Neutrophil (primary cell): ENCODE measurements at regions not wholly inside any gene's neighbourhood (a gene's known extent, or its start where the extent isn't known, plus 50 kb on each side); places are given as distances from the start of the nearest gene placed in this dataset.

Source experiments
- H3K27ac ChIP-seq: fragments of 200-600 bp; sonication (generic); 2 replicates; pipeline ENCODE4 v1.5.1; 2016; ENCODE audit warnings: mild to moderate bottlenecking, moderate library complexity
- H3K27me3 ChIP-seq: fragments of 200-600 bp; sonication (generic); 2 replicates; pipeline ENCODE4 v1.6.0; 2016; ENCODE audit warnings: mild to moderate bottlenecking
- H3K36me3 ChIP-seq: fragments of 200-600 bp; sonication (generic); 2 replicates; pipeline ENCODE4 v1.5.1; 2017
- H3K4me1 ChIP-seq, 2 experiments: fragments of 200-600 bp in 1 of 2; sonication (generic) in 1 of 2; 1 replicate in 1 of 2; 2 replicates in 1 of 2; pipeline versions ENCODE4 v1.5.1 to v1.6.1; 2013 to 2016; ENCODE audit warnings: low read depth in 1 of 2, low read length in 1 of 2, mild to moderate bottlenecking in 1 of 2, moderate library complexity in 1 of 2; ENCODE audit not compliant: control insufficient read depth in 1 of 2, insufficient read depth in 1 of 2
- H3K4me3 ChIP-seq, 2 experiments: fragments of 200-600 bp in 1 of 2; sonication (generic) in 1 of 2; 1 replicate in 1 of 2; 2 replicates in 1 of 2; pipeline ENCODE4 v1.5.1; 2013 to 2016; ENCODE audit warnings: low read depth in 1 of 2, low read length in 1 of 2, mild to moderate bottlenecking in 1 of 2, moderate library complexity in 1 of 2
- H3K9me3 ChIP-seq: fragments of 200-600 bp; sonication (generic); 2 replicates; pipeline ENCODE4 v1.5.1; 2016
- CTCF ChIP-seq: fragments of 200-600 bp; sonication (generic); IDR thresholded peaks from 2 replicates; pipeline ENCODE4 v1.5.1; 2016; ENCODE audit warnings: antibody characterized with exemption

- Histone ChIP-seq H3K36me3 (no peaks in the 10 kb centered on the region), H3K9me3 (no peaks in the 10 kb centered on the region)
- TF ChIP-seq CTCF, result no peak
These were observed 336.2 kb downstream of the SETD4 start for GRCh38 chr21:35724156-35724555.

DNA sequence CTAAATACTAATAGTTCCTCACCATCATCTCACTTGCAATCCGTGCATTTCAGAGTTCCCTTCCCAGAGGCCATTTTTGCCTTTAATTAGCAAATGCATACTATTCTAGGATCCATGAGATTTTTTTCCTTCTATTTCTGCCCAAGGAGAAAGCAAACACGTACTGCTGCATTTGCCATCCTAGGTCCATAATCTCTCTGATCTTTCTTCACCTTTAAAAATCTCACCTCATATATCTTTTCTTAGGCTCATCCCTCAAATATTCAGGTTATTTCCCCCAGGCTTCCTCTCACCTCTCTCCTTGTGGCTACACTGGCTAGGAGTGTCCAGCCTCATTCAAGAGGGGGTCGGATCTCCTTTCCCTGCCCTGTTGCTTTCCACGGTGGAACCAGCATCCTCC lies 338.6 kb downstream of the SETD4 start:
- Histone ChIP-seq H3K27me3 (peaks cover 7% of the 10 kb centered on the region), H3K4me1 (no peaks in the 10 kb centered on the region), H3K4me3 (no peak overlapping the region), H3K36me3 (no peaks in the 10 kb centered on the region), H3K27ac (no peak overlapping the region), H3K9me3 (no peaks in the 10 kb centered on the region)
- no peak for TF ChIP-seq CTCF

More at GRCh38 chr21:35724156-35724555, 336.2 kb downstream of the SETD4 start:
- peaks cover 12% of the 10 kb centered on the region for H3K27me3 ChIP-seq
- no peak overlapping the region for H3K4me3 ChIP-seq
- H3K27ac ChIP-seq, result no peak overlapping the region
- H3K4me1 ChIP-seq, result no peaks in the 10 kb centered on the region

- peaks cover 20% of the 10 kb centered on the region for H3K27me3 ChIP-seq
- H3K9me3 ChIP-seq, result no peaks in the 10 kb centered on the region
- no peak for TF ChIP-seq CTCF
- H3K27ac ChIP-seq, result no peak overlapping the region
- H3K36me3 ChIP-seq, result no peaks in the 10 kb centered on the region
- H3K4me3 ChIP-seq, result no peak overlapping the region
- no peaks in the 10 kb centered on the region for H3K4me1 ChIP-seq
These were observed 340.1 kb downstream of the SETD4 start for GRCh38 chr21:35720208-35720731.

GRCh38 chr21:35719080-35719479 lies 341.2 kb downstream of the SETD4 start:
- no peaks in the 10 kb centered on the region for H3K36me3 ChIP-seq
- no peaks in the 10 kb centered on the region for H3K4me1 ChIP-seq
- no peak for TF ChIP-seq CTCF
- no peak overlapping the region for H3K4me3 ChIP-seq
- peaks cover 30% of the 10 kb centered on the region for H3K27me3 ChIP-seq
- H3K27ac ChIP-seq, result no peak overlapping the region
- H3K9me3 ChIP-seq, result no peaks in the 10 kb centered on the region

GRCh38 chr21:35716876-35717565 lies 343.3 kb downstream of the SETD4 start:
- H3K36me3 ChIP-seq, result no peaks in the 10 kb centered on the region
- H3K27ac ChIP-seq, result no peak overlapping the region
- no peak overlapping the region for H3K4me3 ChIP-seq
- H3K4me1 ChIP-seq, result no peaks in the 10 kb centered on the region
- H3K9me3 ChIP-seq, result no peaks in the 10 kb centered on the region
- TF ChIP-seq CTCF, result no peak
- peaks cover 30% of the 10 kb centered on the region for H3K27me3 ChIP-seq
